ENCODE measurements at regions not wholly inside any gene's neighbourhood (a gene's known extent, or its start where the extent isn't known, plus 50 kb on each side); places are given as distances from the start of the nearest gene placed in this dataset.

DNA sequence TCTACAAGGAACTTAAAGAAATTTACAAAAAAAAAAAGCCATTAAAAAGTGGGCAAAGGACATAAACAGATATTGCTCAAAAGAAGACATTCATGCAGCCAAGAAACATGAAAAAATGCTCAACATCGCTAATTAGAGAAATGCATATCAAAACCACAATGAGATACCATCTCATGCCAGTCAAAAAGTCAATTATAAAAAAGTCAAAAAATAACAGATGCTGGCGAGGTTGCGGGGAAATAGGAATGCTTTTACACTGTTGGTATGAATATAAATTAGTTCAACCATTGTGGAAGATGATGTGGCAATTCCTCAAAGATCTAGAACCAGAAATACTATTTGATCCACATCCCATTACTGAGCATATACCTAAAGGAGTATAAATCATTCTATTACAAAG is 411.9 kb upstream of the MARCKS start:
- DNase-seq, result no peak

DNA sequence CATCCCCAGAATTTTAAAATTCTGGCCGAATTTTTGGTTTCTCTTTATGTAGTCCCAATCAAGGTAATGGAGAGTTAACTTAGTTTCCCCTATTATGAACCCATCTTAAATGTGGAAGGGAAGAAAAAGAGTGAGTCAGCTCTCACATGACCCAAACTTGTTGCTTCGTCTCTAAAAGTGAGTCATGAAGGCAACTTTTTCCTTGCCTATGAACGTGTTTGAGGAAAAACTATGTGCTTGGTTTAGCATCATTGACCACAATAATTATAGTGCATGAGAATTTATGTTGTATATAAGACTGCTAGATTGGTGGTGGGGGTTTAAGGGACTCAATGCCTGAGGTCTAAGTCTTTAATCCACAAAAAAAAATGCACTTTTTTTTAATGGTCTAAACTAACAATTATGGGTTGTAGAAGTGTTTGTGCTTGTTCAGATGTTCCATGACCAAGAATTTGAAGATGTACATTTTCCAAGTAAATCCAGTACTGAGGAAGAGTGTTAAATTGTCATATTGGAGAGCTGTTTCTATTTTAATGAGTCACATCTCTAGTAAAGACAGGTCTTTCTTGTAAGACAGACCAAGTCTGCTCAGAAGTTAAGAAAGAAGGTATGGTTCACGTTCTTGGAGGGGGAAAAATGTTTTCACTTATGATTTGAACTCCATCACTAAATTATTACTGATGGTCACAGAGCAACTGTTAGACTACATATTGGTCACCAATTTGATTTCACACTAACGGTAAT is 409.9 kb upstream of the MARCKS start:
- DNase-seq, result peak; percentile 68

DNA sequence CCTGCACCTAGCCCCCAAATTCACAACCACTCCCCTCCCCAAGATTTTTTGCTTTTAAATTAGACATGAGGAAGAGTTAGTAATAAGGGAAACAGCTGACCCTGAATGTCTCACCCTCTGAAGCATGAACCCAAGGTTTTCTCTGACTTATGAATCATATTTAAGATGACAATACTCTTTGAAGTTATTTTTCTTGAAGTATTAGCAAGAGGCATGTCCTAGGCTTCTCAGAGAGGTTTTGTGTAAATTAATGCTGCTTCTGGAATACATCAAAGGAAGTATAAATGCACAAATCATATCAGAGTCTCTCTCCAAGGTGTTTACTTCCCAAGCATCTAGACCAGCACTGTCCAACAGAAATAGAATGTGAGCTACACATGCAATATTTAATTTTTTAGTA is 408.1 kb upstream of the MARCKS start:
- no peak for DNase-seq

- DNase-seq, result no peak
Measured at GRCh38 chr6:113450061-113450465, 407.1 kb upstream of the MARCKS start.

DNA sequence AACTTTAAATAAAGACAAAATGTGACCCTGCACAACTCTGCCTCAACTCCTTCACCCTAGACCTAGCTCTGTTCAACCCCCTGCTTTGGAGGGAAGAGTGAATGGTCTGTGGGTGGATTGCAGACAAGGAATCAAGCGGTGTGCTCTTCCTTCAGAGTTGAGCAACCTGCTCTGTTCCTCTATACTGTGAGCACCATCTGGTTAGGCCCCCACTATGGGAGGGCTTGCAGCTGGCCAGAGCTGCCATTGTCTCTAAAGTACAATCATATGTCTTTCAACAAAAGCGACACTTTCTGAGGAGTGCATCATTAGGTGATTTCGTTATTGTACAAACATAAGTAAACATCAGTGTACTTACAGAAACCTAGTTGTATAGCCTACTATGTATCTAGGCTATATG is 406.1 kb upstream of the MARCKS start:
- peak; percentile 56 for DNase-seq

GRCh38 chr6:113457198-113457597 is 399.9 kb upstream of the MARCKS start:
- DNase-seq, result no peak

DNA sequence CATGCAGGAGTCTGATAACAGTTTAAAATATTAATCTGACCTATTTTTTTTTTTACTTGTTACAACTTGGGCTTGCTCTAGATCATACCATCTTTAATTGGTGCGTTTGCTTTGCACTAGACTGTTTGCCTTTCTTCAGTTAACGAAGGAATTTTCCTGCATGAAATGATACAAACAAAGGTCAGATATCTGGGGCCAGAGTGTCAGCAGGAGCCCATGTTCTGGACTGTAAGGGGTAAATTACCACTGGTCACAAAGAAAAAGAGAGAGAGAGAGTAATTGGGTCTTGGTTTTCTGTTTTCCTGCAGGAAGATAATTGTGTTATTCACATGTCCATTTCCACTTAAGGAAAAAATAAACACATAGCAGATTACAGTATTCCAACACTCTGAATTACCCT is 399.4 kb upstream of the MARCKS start:
- no peak for DNase-seq

- no peak for DNase-seq
Measured at GRCh38 chr6:113458368-113459010, 398.7 kb upstream of the MARCKS start.

GRCh38 chr6:113461153-113461932 is 395.8 kb upstream of the MARCKS start:
- DNase-seq, result no peak

- no peak for DNase-seq
Measured at GRCh38 chr6:113464536-113464935, 392.6 kb upstream of the MARCKS start.

GRCh38 chr6:113464960-113465359 is 392.2 kb upstream of the MARCKS start:
- DNase-seq, result peak; percentile 70

- no peak for DNase-seq
Measured at GRCh38 chr6:113466526-113466925, 390.6 kb upstream of the MARCKS start.

- DNase-seq, result no peak
Measured at GRCh38 chr6:113475392-113475791, 381.8 kb upstream of the MARCKS start.

GRCh38 chr6:113476937-113477839 is 380.0 kb upstream of the MARCKS start:
- no peak for DNase-seq

- DNase-seq, result no peak
Measured at GRCh38 chr6:113480616-113481015, 376.5 kb upstream of the MARCKS start.

DNA sequence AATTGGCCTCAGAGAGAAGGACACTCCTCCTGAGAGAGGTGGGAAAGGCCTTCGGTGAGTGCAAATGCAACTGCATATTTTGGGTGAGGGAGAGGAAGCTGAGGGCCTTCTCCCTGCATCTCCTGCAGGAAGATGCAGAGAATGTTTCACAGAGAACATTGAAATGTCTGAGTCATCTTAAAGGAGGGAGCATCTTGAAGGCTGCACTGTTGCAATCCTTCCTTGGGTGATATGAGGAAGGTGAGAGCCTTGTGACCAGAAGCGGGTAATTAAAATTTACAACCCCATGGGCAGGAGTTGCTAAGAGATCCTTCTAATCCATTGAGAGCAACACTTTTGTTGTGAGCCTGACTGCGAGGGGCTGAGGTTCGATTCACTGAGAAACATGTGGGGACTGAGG is 375.7 kb upstream of the MARCKS start:
- no peak for DNase-seq

- no peak for DNase-seq
Measured at GRCh38 chr6:113481910-113482309, 375.2 kb upstream of the MARCKS start.

DNA sequence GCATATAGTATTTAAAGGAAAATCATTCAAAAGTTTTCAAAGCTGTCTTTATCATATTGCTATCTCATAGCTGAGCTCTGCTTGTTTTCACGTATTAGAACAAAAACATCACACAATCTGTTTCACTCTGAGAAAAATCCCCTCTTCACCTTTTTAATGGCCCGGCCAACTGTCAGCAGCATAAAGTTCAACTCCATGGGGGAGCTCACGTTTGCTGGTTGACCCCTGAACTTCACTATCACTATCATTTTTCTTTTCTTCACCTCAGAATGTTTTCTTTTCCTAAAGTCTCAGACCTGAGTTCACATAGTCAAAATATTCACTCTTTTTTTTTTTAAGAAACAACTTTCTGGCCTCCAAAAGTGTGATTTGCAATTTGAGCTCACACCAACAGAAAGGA is 374.4 kb upstream of the MARCKS start:
- no peak for DNase-seq

GRCh38 chr6:113486199-113486598 is 370.9 kb upstream of the MARCKS start:
- DNase-seq, result no peak

- no peak for DNase-seq
Measured at GRCh38 chr6:113487489-113488058, 369.6 kb upstream of the MARCKS start.

DNA sequence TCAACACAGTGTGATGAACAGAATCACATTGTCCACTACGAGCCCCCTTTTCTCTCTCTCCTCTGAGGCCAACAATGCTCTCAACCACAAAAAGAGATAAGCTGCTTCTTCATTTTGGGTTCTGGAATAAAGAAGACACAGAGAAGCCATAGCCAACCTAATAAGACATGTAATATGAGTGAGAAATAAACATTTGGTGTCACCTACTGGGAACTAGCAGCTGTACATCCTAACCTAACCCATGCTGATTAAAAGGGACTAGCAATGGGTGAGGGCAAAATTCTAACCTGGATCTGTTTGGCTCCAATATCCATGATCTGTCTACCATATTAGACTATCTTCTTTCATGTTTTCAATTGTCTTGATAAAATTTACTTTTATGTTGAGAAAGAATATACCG is 369.1 kb upstream of the MARCKS start:
- no peak for DNase-seq

Measured in MV-4-11 (cell line).